Trophoblast cell (in vitro differentiated cells and primary cell): ENCODE measurements at regions not wholly inside any gene's neighbourhood (a gene's known extent, or its start where the extent isn't known, plus 50 kb on each side); places are given as distances from the start of the nearest gene placed in this dataset.
"Not testable (repeated sequence)": the region's sequence is repeated elsewhere in the genome, so short reads cannot be mapped to it uniquely, and the experiment has no call there.

Source experiments
- DNase-seq, 2 donors: peaks; one replicate each; pipeline ENCODE4 v3.0.0-alpha.2; 2016
- H2AFZ ChIP-seq: 2 replicates; pipeline ENCODE4 v1.6.1; 2013; ENCODE audit warnings: low read length, moderate library complexity, mild to moderate bottlenecking; ENCODE audit not compliant: insufficient read depth, poor library complexity
- H2AK5ac ChIP-seq: 2 replicates; pipeline ENCODE4 v1.6.1; 2013; ENCODE audit warnings: mild to moderate bottlenecking, low read length
- H2BK120ac ChIP-seq: 2 replicates; pipeline ENCODE4 v1.6.1; 2013; ENCODE audit warnings: low read length, mild to moderate bottlenecking, moderate library complexity; ENCODE audit not compliant: insufficient read depth, poor library complexity
- H2BK12ac ChIP-seq: 2 replicates; pipeline ENCODE4 v1.6.1; 2013; ENCODE audit warnings: mild to moderate bottlenecking, low read length, moderate library complexity
- H2BK5ac ChIP-seq: 2 replicates; pipeline ENCODE4 v1.6.1; 2013; ENCODE audit warnings: low read length, low read depth, moderate library complexity, mild to moderate bottlenecking; ENCODE audit not compliant: poor library complexity
- H3K14ac ChIP-seq: 2 replicates; pipeline ENCODE4 v1.6.1; 2013; ENCODE audit warnings: mild to moderate bottlenecking, low read length
- H3K18ac ChIP-seq: 2 replicates; pipeline ENCODE4 v1.6.1; 2013; ENCODE audit warnings: mild to moderate bottlenecking, low read length
- H3K23ac ChIP-seq: 2 replicates; pipeline ENCODE4 v1.6.1; 2013; ENCODE audit warnings: low read length
- H3K27ac ChIP-seq: 2 replicates; pipeline ENCODE4 v1.5.1; 2013; ENCODE audit warnings: low read depth, mild to moderate bottlenecking, inconsistent platforms, low read length, moderate library complexity
- H3K27me3 ChIP-seq: 2 replicates; pipeline ENCODE4 v1.6.1; 2013; ENCODE audit warnings: inconsistent platforms, mild to moderate bottlenecking, low read length, moderate library complexity; ENCODE audit not compliant: insufficient read depth
- H3K36me3 ChIP-seq, 2 experiments: 1 replicate in 1 of 2; 2 replicates in 1 of 2; pipeline ENCODE4 v1.6.1; 2013; ENCODE audit warnings: low read length in 2 of 2, mild to moderate bottlenecking in 2 of 2, moderate library complexity in 1 of 2; ENCODE audit not compliant: insufficient read depth in 2 of 2, control insufficient read depth in 1 of 2
- H3K4ac ChIP-seq: 2 replicates; pipeline ENCODE4 v1.6.1; 2013; ENCODE audit warnings: low read depth, mild to moderate bottlenecking, low read length, moderate library complexity
- H3K4me1 ChIP-seq, 2 experiments: 1 replicate in 1 of 2; 2 replicates in 1 of 2; pipeline ENCODE4 v1.6.1; 2013; ENCODE audit warnings: low read length in 2 of 2, mild to moderate bottlenecking in 2 of 2, moderate library complexity in 1 of 2; ENCODE audit not compliant: insufficient read depth in 2 of 2, control insufficient read depth in 1 of 2
- H3K4me2 ChIP-seq: 2 replicates; pipeline ENCODE4 v1.6.1; 2013; ENCODE audit warnings: inconsistent platforms, mild to moderate bottlenecking, low read length, moderate library complexity
- H3K4me3 ChIP-seq: 2 replicates; pipeline ENCODE4 v1.5.1; 2013; ENCODE audit warnings: mild to moderate bottlenecking, low read depth, low read length, inconsistent platforms
- H3K79me1 ChIP-seq: one replicate; pipeline ENCODE4 v1.6.1; 2013; ENCODE audit warnings: low read length
- H3K79me2 ChIP-seq: 2 replicates; pipeline ENCODE4 v1.6.1; 2013; ENCODE audit warnings: low read length, mild to moderate bottlenecking; ENCODE audit not compliant: control insufficient read depth, insufficient read depth, poor library complexity
- H3K9ac ChIP-seq: 2 replicates; pipeline ENCODE4 v1.6.1; 2013; ENCODE audit warnings: mild to moderate bottlenecking, low read length
- H3K9me3 ChIP-seq: 2 replicates; pipeline ENCODE4 v1.6.1; 2013; ENCODE audit warnings: low read depth, mild to moderate bottlenecking, control low read depth, inconsistent platforms, low read length; ENCODE audit not compliant: insufficient read depth
- H4K12ac ChIP-seq: 2 replicates; pipeline ENCODE4 v1.6.1; 2013; ENCODE audit warnings: low read depth, mild to moderate bottlenecking, low read length, moderate library complexity
- H4K8ac ChIP-seq: 2 replicates; pipeline ENCODE4 v1.6.1; 2013; ENCODE audit warnings: low read depth, mild to moderate bottlenecking, low read length, moderate library complexity
- H4K91ac ChIP-seq: one replicate; pipeline ENCODE4 v1.6.1; 2013; ENCODE audit warnings: low read depth, mild to moderate bottlenecking, low read length, moderate library complexity
- WGBS: extraction: QIAGEN DNeasy Blood & Tissue Kit; methylation state at CpG from one replicate; pipeline ENCODE4 v1.1.7; 2013; ENCODE audit warnings: missing lambda C conversion rate; ENCODE audit not compliant: insufficient read length, insufficient coverage; ENCODE audit errors: extremely low coverage; 5-methylcytosine and 5-hydroxymethylcytosine counted together

GRCh38 chr3:79953591-79954101 is 185.8 kb upstream of the ROBO1 start:
- H3K14ac ChIP-seq = no peak overlapping the region
- H4K8ac ChIP-seq = no peak overlapping the region
- DNase-seq = no peak
- H4K12ac ChIP-seq = no peak overlapping the region
- H3K4me2 ChIP-seq = no peak overlapping the region
- H2BK5ac ChIP-seq = no peak overlapping the region
- no peak overlapping the region for H2BK12ac ChIP-seq
- no peak overlapping the region for H3K9ac ChIP-seq
- H4K91ac ChIP-seq = no peak overlapping the region
- H3K4ac ChIP-seq = no peak overlapping the region
- H3K18ac ChIP-seq = no peak overlapping the region
- no peaks in the 10 kb centered on the region for H3K27me3 ChIP-seq
- no peaks in the 10 kb centered on the region for H3K79me2 ChIP-seq
- H2AK5ac ChIP-seq = no peak overlapping the region
- H2AFZ ChIP-seq = no peak overlapping the region
- no peak overlapping the region for H2BK120ac ChIP-seq
- no peak overlapping the region for H3K27ac ChIP-seq
- H3K4me3 ChIP-seq = no peak overlapping the region
- no peaks in the 10 kb centered on the region for H3K4me1 ChIP-seq
- no peaks in the 10 kb centered on the region for H3K36me3 ChIP-seq
- H3K79me1 ChIP-seq = no peaks in the 10 kb centered on the region
- no peak overlapping the region for H3K23ac ChIP-seq
- no peaks in the 10 kb centered on the region for H3K9me3 ChIP-seq
- whole genome bisulfite sequencing = no CpG with 5 or more reads among the region's 2 CpGs

- not testable (repeated sequence) for DNase-seq, H2BK120ac ChIP-seq, H4K8ac ChIP-seq, H3K4ac ChIP-seq, H4K91ac ChIP-seq, H3K27me3 ChIP-seq, H3K79me2 ChIP-seq, H2BK5ac ChIP-seq, H3K9me3 ChIP-seq, H3K27ac ChIP-seq, H2BK12ac ChIP-seq, H3K4me2 ChIP-seq, H3K23ac ChIP-seq, H3K18ac ChIP-seq, H3K9ac ChIP-seq, H3K36me3 ChIP-seq, H4K12ac ChIP-seq, H2AFZ ChIP-seq, H3K4me3 ChIP-seq, H3K14ac ChIP-seq, H3K79me1 ChIP-seq, H2AK5ac ChIP-seq, H3K4me1 ChIP-seq
- WGBS = no CpG with 5 or more reads among the region's 23 CpGs
Observed at GRCh38 chr3:79951426-79951825, 183.6 kb upstream of the ROBO1 start.

GRCh38 chr3:79947957-79948356 is 180.2 kb upstream of the ROBO1 start:
- H3K9ac ChIP-seq = no peak overlapping the region
- H3K4me1 ChIP-seq = no peaks in the 10 kb centered on the region
- no peaks in the 10 kb centered on the region for H3K79me2 ChIP-seq
- no peak overlapping the region for H3K4me2 ChIP-seq
- H3K18ac ChIP-seq = no peak overlapping the region
- no peak overlapping the region for H2AFZ ChIP-seq
- no peak overlapping the region for H4K91ac ChIP-seq
- H3K23ac ChIP-seq = no peak overlapping the region
- H3K4me3 ChIP-seq = no peak overlapping the region
- WGBS = no CpG with 5 or more reads among the region's 2 CpGs
- no peak overlapping the region for H2BK12ac ChIP-seq
- H2AK5ac ChIP-seq = no peak overlapping the region
- H3K9me3 ChIP-seq = no peaks in the 10 kb centered on the region
- H4K12ac ChIP-seq = no peak overlapping the region
- no peak overlapping the region for H3K14ac ChIP-seq
- H2BK5ac ChIP-seq = no peak overlapping the region
- no peak for DNase-seq
- H4K8ac ChIP-seq = no peak overlapping the region
- H3K36me3 ChIP-seq = no peaks in the 10 kb centered on the region
- no peak overlapping the region for H3K4ac ChIP-seq
- no peak overlapping the region for H3K27ac ChIP-seq
- H3K27me3 ChIP-seq = no peaks in the 10 kb centered on the region
- H3K79me1 ChIP-seq = no peaks in the 10 kb centered on the region
- no peak overlapping the region for H2BK120ac ChIP-seq

GRCh38 chr3:79947469-79947868 is 179.7 kb upstream of the ROBO1 start:
- WGBS = no CpG with 5 or more reads among the region's 1 CpG
- H3K9ac ChIP-seq = no peak overlapping the region
- no peak overlapping the region for H2BK5ac ChIP-seq
- H4K12ac ChIP-seq = no peak overlapping the region
- H2BK120ac ChIP-seq = no peak overlapping the region
- peak; percentile 25 to 89 for DNase-seq
- H4K8ac ChIP-seq = no peak overlapping the region
- H3K27me3 ChIP-seq = no peaks in the 10 kb centered on the region
- no peak overlapping the region for H2AK5ac ChIP-seq
- no peaks in the 10 kb centered on the region for H3K79me1 ChIP-seq
- H3K4me1 ChIP-seq = no peaks in the 10 kb centered on the region
- H3K36me3 ChIP-seq = no peaks in the 10 kb centered on the region
- no peak overlapping the region for H3K18ac ChIP-seq
- no peak overlapping the region for H3K4ac ChIP-seq
- H3K23ac ChIP-seq = no peak overlapping the region
- no peak overlapping the region for H2AFZ ChIP-seq
- no peak overlapping the region for H4K91ac ChIP-seq
- no peak overlapping the region for H3K14ac ChIP-seq
- no peak overlapping the region for H3K4me3 ChIP-seq
- H3K27ac ChIP-seq = no peak overlapping the region
- H3K79me2 ChIP-seq = no peaks in the 10 kb centered on the region
- H2BK12ac ChIP-seq = no peak overlapping the region
- H3K4me2 ChIP-seq = no peak overlapping the region
- no peaks in the 10 kb centered on the region for H3K9me3 ChIP-seq
